Fibroblast of lung (primary cell): ENCODE measurements at regions not wholly inside any gene's neighbourhood (a gene's known extent, or its start where the extent isn't known, plus 50 kb on each side); places are given as distances from the start of the nearest gene placed in this dataset.

Experiments used
- DNase-seq, 2 donors: peaks; one replicate each; pipeline versions ENCODE4 v3.0.0 to v3.0.0-alpha.2; 2010; ENCODE audit warnings: low read depth in 2 of 2
- H2AFZ ChIP-seq: 2 replicates; pipeline ENCODE4 v1.5.1; 2012; ENCODE audit warnings: low read length, control low read depth, inconsistent platforms
- H3K27ac ChIP-seq: 2 replicates; pipeline ENCODE4 v1.5.1; 2011; ENCODE audit warnings: low read length, control low read depth; ENCODE audit not compliant: insufficient read depth
- H3K27me3 ChIP-seq: 2 replicates; pipeline ENCODE4 v1.5.1; 2011; ENCODE audit warnings: mild to moderate bottlenecking, low read length; ENCODE audit not compliant: control insufficient read depth, insufficient read depth
- H3K36me3 ChIP-seq: 2 replicates; pipeline ENCODE4 v1.5.1; 2011; ENCODE audit warnings: low read length; ENCODE audit not compliant: control insufficient read depth, insufficient read depth
- H3K4me1 ChIP-seq: 2 replicates; pipeline ENCODE4 v1.5.1; 2011; ENCODE audit warnings: low read length; ENCODE audit not compliant: control insufficient read depth, insufficient read depth; ENCODE audit errors: extremely low read depth
- H3K4me2 ChIP-seq: 2 replicates; pipeline ENCODE4 v1.5.1; 2011; ENCODE audit warnings: low read length, control low read depth; ENCODE audit not compliant: insufficient read depth; ENCODE audit errors: extremely low read depth
- H3K4me3 ChIP-seq, 4 experiments: fragments of 200-600 bp in 1 of 4; sonication (generic) in 1 of 4; replicated peaks in 1 of 4; 2 replicates each; pipeline ENCODE4 v1.5.1; 2011 to 2016; ENCODE audit warnings: low read length in 4 of 4, low read depth in 3 of 4, mild to moderate bottlenecking in 3 of 4, control low read depth in 2 of 4, inconsistent platforms in 1 of 4, mixed read lengths in 1 of 4; ENCODE audit not compliant: insufficient read depth in 1 of 4; ENCODE audit errors: control extremely low read depth in 1 of 4
- H3K79me2 ChIP-seq: 2 replicates; pipeline ENCODE4 v1.5.1; 2012; ENCODE audit warnings: mild to moderate bottlenecking, low read length, inconsistent platforms; ENCODE audit not compliant: control insufficient read depth, insufficient read depth
- H3K9ac ChIP-seq: 2 replicates; pipeline ENCODE4 v1.5.1; 2011; ENCODE audit warnings: mild to moderate bottlenecking, low read length, control low read depth; ENCODE audit not compliant: insufficient read depth
- H3K9me3 ChIP-seq: 2 replicates; pipeline ENCODE4 v1.5.1; 2012; ENCODE audit warnings: low read depth, low read length; ENCODE audit not compliant: control insufficient read depth, insufficient read depth
- H4K20me1 ChIP-seq: 2 replicates; pipeline ENCODE4 v1.5.1; 2011; ENCODE audit warnings: low read length; ENCODE audit not compliant: control insufficient read depth, insufficient read depth; ENCODE audit errors: extremely low read depth
- CTCF ChIP-seq, 2 donors: IDR thresholded peaks in 1 of 2; conservative IDR thresholded peaks in 1 of 2; 1 replicate in 1 of 2; 2 replicates in 1 of 2; pipeline ENCODE4 v1.5.1; 2011 to 2012; ENCODE audit warnings: low read length in 2 of 2, control low read depth in 1 of 2, inconsistent platforms in 1 of 2, low read depth in 1 of 2, mild to moderate bottlenecking in 1 of 2
- EZH2 ChIP-seq: IDR thresholded peaks from 2 replicates; pipeline ENCODE4 v1.5.1; 2012; ENCODE audit warnings: low read length, control low read depth, mild to moderate bottlenecking; ENCODE audit errors: missing control alignments

- Histone ChIP-seq H3K4me3 (no peak overlapping the region), H3K79me2 (no peaks in the 10 kb centered on the region), H4K20me1 (no peaks in the 10 kb centered on the region), H3K27me3 (no peaks in the 10 kb centered on the region), H3K9me3 (no peaks in the 10 kb centered on the region), H3K9ac (no peak overlapping the region), H3K4me1 (no peaks in the 10 kb centered on the region), H3K27ac (no peak overlapping the region), H3K4me2 (no peak overlapping the region), H2AFZ (no peak overlapping the region), H3K36me3 (no peaks in the 10 kb centered on the region)
- TF ChIP-seq EZH2 (no peak), CTCF (conservative IDR thresholded peaks at IDR 0.05 in 1 of 2, IDR thresholded peaks at IDR 0.05 in 1 of 2; ENCODE audit: low read depth in 1 of 2, low read length in 2 of 2) (no peak)
- no peak for DNase-seq
These were observed 51.4 kb upstream of the RFC3 start for GRCh38 chr13:33766329-33767123.

- Histone ChIP-seq H3K27me3 (no peaks in the 10 kb centered on the region), H3K79me2 (no peaks in the 10 kb centered on the region), H3K4me1 (no peaks in the 10 kb centered on the region), H3K4me3 (no peak overlapping the region), H3K9ac (no peak overlapping the region), H3K4me2 (no peak overlapping the region), H4K20me1 (no peaks in the 10 kb centered on the region), H3K9me3 (no peaks in the 10 kb centered on the region), H2AFZ (no peak overlapping the region), H3K36me3 (no peaks in the 10 kb centered on the region), H3K27ac (no peak overlapping the region)
- no peak for DNase-seq
- TF ChIP-seq EZH2: no peak
These were observed 50.8 kb upstream of the RFC3 start for GRCh38 chr13:33767140-33767539.
